Astrocyte of the cerebellum (primary cell): ENCODE measurements at regions not wholly inside any gene's neighbourhood (a gene's known extent, or its start where the extent isn't known, plus 50 kb on each side); places are given as distances from the start of the nearest gene placed in this dataset.

ENCODE experiments used
- DNase-seq: peaks from one replicate; pipeline ENCODE4 v3.0.0-alpha.2; 2011; ENCODE audit warnings: low read depth
- H3K4me3 ChIP-seq: 2 replicates; pipeline ENCODE4 v1.5.1; 2011; ENCODE audit warnings: mild to moderate bottlenecking, low read depth, low read length, moderate library complexity
- CTCF ChIP-seq: IDR thresholded peaks from 2 replicates; pipeline ENCODE4 v1.5.1; 2012; ENCODE audit warnings: low read length, low read depth, moderate library complexity, mild to moderate bottlenecking; ENCODE audit errors: missing control alignments
- in situ Hi-C: cut with HindIII; loops from 2 replicates; pipeline ENCODE4 v1.10.0; 2017; ENCODE audit warnings: low sequenced_read_pairs

GRCh38 chr15:69529141-69529540 lies 76.5 kb downstream of the RPLP1 start:
- no peak for DNase-seq
- in situ Hi-C loops: no loop called here
- H3K4me3 ChIP-seq: no peak overlapping the region
- TF ChIP-seq CTCF: no peak

GRCh38 chr15:69529961-69530633 lies 77.5 kb downstream of the RPLP1 start:
- DNase-seq: no peak
- no peak for TF ChIP-seq CTCF
- in situ Hi-C loops: no loop called here
- no peak overlapping the region for H3K4me3 ChIP-seq

- no peak overlapping the region for H3K4me3 ChIP-seq
- TF ChIP-seq CTCF: no peak
- in situ Hi-C loops: no loop called here
- DNase-seq: no peak
These were observed 78.5 kb downstream of the RPLP1 start for GRCh38 chr15:69530991-69531664.

GRCh38 chr15:69531665-69532027 lies 79.0 kb downstream of the RPLP1 start:
- no peak for TF ChIP-seq CTCF
- in situ Hi-C loops: no loop called here
- H3K4me3 ChIP-seq: no peak overlapping the region
- DNase-seq: no peak

- in situ Hi-C loops: no loop called here
- no peak overlapping the region for H3K4me3 ChIP-seq
- no peak for DNase-seq
- TF ChIP-seq CTCF: no peak
These were observed 79.4 kb downstream of the RPLP1 start for GRCh38 chr15:69532066-69532465.

GRCh38 chr15:69532856-69533255 lies 80.2 kb downstream of the RPLP1 start:
- no peak for TF ChIP-seq CTCF
- in situ Hi-C loops: no loop called here
- no peak overlapping the region for H3K4me3 ChIP-seq
- no peak for DNase-seq
